A673 (cell line): ENCODE measurements at regions not wholly inside any gene's neighbourhood (a gene's known extent, or its start where the extent isn't known, plus 50 kb on each side); places are given as distances from the start of the nearest gene placed in this dataset.

Source experiments
- EZH2 ChIP-seq: fragments of 200-600 bp; sonication (generic); IDR thresholded peaks from 2 replicates; pipeline ENCODE4 v1.6.1; 2017; ENCODE audit warnings: borderline replicate concordance, low read depth, mild to moderate bottlenecking, mixed read lengths, antibody characterized with exemption, low read length; ENCODE audit not compliant: poor library complexity, severe bottlenecking
- TF ChIP-seq, protein P1 (sequence below): fragments of 300-800, 200-600 bp; sonication (generic); conservative IDR thresholded peaks from 2 replicates; pipeline ENCODE4 v1.5.1; 2017; ENCODE audit warnings: low read depth, mild to moderate bottlenecking, antibody characterized with exemption, low read length, moderate library complexity, mixed read lengths

DNA sequence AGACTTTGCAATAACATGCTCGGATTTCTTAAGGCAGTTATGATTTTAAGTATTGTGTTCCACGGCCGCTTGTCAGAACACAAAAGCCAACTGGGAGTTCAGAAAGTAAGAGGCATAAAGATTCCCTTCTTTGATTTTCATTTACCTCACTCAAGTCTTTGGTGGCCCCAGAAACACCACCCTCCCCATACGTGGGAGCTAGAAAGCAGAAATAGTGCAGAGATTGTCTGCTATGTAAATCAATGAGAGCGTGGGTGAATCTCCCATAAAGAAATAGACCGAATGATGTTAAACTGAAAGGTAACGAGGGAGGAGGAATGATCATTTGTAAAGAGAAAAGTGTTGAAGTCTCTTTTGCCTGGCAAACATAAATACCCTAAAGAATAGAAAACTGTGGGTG lies 322.1 kb upstream of the ETAA1 start:
- TF ChIP-seq, protein P1, sequence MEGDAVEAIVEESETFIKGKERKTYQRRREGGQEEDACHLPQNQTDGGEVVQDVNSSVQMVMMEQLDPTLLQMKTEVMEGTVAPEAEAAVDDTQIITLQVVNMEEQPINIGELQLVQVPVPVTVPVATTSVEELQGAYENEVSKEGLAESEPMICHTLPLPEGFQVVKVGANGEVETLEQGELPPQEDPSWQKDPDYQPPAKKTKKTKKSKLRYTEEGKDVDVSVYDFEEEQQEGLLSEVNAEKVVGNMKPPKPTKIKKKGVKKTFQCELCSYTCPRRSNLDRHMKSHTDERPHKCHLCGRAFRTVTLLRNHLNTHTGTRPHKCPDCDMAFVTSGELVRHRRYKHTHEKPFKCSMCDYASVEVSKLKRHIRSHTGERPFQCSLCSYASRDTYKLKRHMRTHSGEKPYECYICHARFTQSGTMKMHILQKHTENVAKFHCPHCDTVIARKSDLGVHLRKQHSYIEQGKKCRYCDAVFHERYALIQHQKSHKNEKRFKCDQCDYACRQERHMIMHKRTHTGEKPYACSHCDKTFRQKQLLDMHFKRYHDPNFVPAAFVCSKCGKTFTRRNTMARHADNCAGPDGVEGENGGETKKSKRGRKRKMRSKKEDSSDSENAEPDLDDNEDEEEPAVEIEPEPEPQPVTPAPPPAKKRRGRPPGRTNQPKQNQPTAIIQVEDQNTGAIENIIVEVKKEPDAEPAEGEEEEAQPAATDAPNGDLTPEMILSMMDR: no peak
- no peak for TF ChIP-seq EZH2
